ENCODE measurements at regions not wholly inside any gene's neighbourhood (a gene's known extent, or its start where the extent isn't known, plus 50 kb on each side); places are given as distances from the start of the nearest gene placed in this dataset.

- TF ChIP-seq BRF2 (IDR thresholded peaks at IDR 0.05; ENCODE audit: borderline replicate concordance, insufficient read depth, insufficient read length): no peak
- TF ChIP-seq SIN3A (IDR thresholded peaks at IDR 0.05; ENCODE audit: borderline replicate concordance in 2 of 2, control insufficient read depth in 1 of 2, low read depth in 2 of 2, low read length in 2 of 2): no peak
- TF ChIP-seq MXI1 (IDR thresholded peaks at IDR 0.05; ENCODE audit: low read depth, low read length): no peak
- TF ChIP-seq ELK1 (CRISPR knock-in tag; IDR thresholded peaks at IDR 0.05): no peak
- no peak for TF ChIP-seq REST (IDR thresholded peaks at IDR 0.05; ENCODE audit: borderline replicate concordance)
- no peak for TF ChIP-seq REST (CRISPR knock-in tag; IDR thresholded peaks at IDR 0.05; ENCODE audit: low read depth)
- TF ChIP-seq CEBPB (tag; IDR thresholded peaks at IDR 0.05): no peak
- TF ChIP-seq PCBP2 (IDR thresholded peaks at IDR 0.05; ENCODE audit: low read depth, low read length, poor library complexity, severe bottlenecking): no peak
- no peak for TF ChIP-seq E2F5 (CRISPR knock-in tag; IDR thresholded peaks at IDR 0.05)
- TF ChIP-seq ZFPM2 (CRISPR knock-in tag; IDR thresholded peaks at IDR 0.05): no peak
- no peak for TF ChIP-seq HNRNPL (IDR thresholded peaks at IDR 0.05; ENCODE audit: low read depth, low read length)
- no peak for TF ChIP-seq ARHGAP35 (IDR thresholded peaks at IDR 0.05; ENCODE audit: partially characterized antibody)
- no peak for TF ChIP-seq MLLT1 (IDR thresholded peaks at IDR 0.05)
- TF ChIP-seq ZBTB26 (CRISPR knock-in tag; IDR thresholded peaks at IDR 0.05): no peak
Measured at GRCh38 chr2:237210297-237210696, 124.6 kb downstream of the COPS8 start.
